ENCODE measurements at regions not wholly inside any gene's neighbourhood (a gene's known extent, or its start where the extent isn't known, plus 50 kb on each side); places are given as distances from the start of the nearest gene placed in this dataset.

DNA sequence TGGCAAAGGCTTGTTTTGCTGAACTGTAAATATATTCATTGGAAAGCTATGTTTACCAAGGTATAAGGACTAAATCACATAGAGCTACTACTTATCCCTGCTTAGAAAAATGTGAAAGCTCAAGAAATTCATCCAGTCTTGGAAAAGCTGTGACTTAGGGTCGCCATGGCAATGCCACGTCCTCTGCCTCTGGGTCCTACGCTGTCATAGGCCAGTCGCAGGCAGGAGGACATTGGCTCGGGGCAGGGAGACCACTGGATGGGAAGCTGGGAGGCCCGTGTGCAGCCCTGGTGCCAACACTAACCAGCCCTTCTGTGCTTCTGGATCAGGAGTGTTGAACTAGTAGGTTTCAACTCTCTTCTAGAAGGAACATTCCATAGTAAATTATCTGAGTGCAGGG, 67.3 kb upstream of the PDZD8 start:
- TF ChIP-seq, protein P1, sequence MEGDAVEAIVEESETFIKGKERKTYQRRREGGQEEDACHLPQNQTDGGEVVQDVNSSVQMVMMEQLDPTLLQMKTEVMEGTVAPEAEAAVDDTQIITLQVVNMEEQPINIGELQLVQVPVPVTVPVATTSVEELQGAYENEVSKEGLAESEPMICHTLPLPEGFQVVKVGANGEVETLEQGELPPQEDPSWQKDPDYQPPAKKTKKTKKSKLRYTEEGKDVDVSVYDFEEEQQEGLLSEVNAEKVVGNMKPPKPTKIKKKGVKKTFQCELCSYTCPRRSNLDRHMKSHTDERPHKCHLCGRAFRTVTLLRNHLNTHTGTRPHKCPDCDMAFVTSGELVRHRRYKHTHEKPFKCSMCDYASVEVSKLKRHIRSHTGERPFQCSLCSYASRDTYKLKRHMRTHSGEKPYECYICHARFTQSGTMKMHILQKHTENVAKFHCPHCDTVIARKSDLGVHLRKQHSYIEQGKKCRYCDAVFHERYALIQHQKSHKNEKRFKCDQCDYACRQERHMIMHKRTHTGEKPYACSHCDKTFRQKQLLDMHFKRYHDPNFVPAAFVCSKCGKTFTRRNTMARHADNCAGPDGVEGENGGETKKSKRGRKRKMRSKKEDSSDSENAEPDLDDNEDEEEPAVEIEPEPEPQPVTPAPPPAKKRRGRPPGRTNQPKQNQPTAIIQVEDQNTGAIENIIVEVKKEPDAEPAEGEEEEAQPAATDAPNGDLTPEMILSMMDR (tag by site-specific recombination; IDR thresholded peaks at IDR 0.05): no peak
- no peak for TF ChIP-seq ZNF529 (tag by site-specific recombination; IDR thresholded peaks at IDR 0.05; ENCODE audit: insufficient replicate concordance)
- TF ChIP-seq, protein P2, sequence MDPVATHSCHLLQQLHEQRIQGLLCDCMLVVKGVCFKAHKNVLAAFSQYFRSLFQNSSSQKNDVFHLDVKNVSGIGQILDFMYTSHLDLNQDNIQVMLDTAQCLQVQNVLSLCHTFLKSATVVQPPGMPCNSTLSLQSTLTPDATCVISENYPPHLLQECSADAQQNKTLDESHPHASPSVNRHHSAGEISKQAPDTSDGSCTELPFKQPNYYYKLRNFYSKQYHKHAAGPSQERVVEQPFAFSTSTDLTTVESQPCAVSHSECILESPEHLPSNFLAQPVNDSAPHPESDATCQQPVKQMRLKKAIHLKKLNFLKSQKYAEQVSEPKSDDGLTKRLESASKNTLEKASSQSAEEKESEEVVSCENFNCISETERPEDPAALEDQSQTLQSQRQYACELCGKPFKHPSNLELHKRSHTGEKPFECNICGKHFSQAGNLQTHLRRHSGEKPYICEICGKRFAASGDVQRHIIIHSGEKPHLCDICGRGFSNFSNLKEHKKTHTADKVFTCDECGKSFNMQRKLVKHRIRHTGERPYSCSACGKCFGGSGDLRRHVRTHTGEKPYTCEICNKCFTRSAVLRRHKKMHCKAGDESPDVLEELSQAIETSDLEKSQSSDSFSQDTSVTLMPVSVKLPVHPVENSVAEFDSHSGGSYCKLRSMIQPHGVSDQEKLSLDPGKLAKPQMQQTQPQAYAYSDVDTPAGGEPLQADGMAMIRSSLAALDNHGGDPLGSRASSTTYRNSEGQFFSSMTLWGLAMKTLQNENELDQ (tag by site-specific recombination; IDR thresholded peaks at IDR 0.05; ENCODE audit: low read depth): no peak
- TF ChIP-seq, protein P3, sequence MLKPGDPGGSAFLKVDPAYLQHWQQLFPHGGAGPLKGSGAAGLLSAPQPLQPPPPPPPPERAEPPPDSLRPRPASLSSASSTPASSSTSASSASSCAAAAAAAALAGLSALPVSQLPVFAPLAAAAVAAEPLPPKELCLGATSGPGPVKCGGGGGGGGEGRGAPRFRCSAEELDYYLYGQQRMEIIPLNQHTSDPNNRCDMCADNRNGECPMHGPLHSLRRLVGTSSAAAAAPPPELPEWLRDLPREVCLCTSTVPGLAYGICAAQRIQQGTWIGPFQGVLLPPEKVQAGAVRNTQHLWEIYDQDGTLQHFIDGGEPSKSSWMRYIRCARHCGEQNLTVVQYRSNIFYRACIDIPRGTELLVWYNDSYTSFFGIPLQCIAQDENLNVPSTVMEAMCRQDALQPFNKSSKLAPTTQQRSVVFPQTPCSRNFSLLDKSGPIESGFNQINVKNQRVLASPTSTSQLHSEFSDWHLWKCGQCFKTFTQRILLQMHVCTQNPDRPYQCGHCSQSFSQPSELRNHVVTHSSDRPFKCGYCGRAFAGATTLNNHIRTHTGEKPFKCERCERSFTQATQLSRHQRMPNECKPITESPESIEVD (tag by site-specific recombination; IDR thresholded peaks at IDR 0.05): no peak
- TF ChIP-seq ZNF394 (tag by site-specific recombination; IDR thresholded peaks at IDR 0.05; ENCODE audit: borderline replicate concordance): no peak
- no peak for TF ChIP-seq ZNF10 (tag by site-specific recombination; IDR thresholded peaks at IDR 0.05)
- no peak for TF ChIP-seq SP7 (tag by site-specific recombination; IDR thresholded peaks at IDR 0.05)
- TF ChIP-seq ZNF37A (tag by site-specific recombination; IDR thresholded peaks at IDR 0.05): no peak

Measured in HEK293 (cell line).